ENCODE measurements at regions not wholly inside any gene's neighbourhood (a gene's known extent, or its start where the extent isn't known, plus 50 kb on each side); places are given as distances from the start of the nearest gene placed in this dataset.

GRCh38 chr9:26193237-26193636 is 515.0 kb upstream of the TUSC1 start:
- Histone ChIP-seq H3K79me2 (ENCODE audit: control insufficient read depth, low read length) (no peaks in the 10 kb centered on the region), H4K20me1 (ENCODE audit: control insufficient read depth, insufficient read depth, low read depth, low read length) (no peaks in the 10 kb centered on the region), H3K27ac (ENCODE audit: low read depth, low read length) (no peak overlapping the region), H3K4me1 (ENCODE audit: control insufficient read depth, low read length) (no peaks in the 10 kb centered on the region), H3K27me3 (ENCODE audit: control insufficient read depth, low read length) (no peaks in the 10 kb centered on the region), H3K4me2 (ENCODE audit: low read length) (no peak overlapping the region), H3K36me3 (ENCODE audit: control insufficient read depth, low read length) (no peaks in the 10 kb centered on the region), H3F3A (ENCODE audit: control insufficient read depth, insufficient read depth) (no peaks in the 10 kb centered on the region), H3K4me3 (ENCODE audit: low read length) (no peak overlapping the region), H3K9me2 (replicated peaks; ENCODE audit: control insufficient read depth, low read length) (no peaks in the 10 kb centered on the region), H3K9me3 (ENCODE audit: control insufficient read depth, insufficient read depth, low read length) (no peaks in the 10 kb centered on the region; the same call in 1 of the 2 replicates)
- TF ChIP-seq EZH2phosphoT487 (IDR thresholded peaks at IDR 0.05; ENCODE audit: borderline replicate concordance, low read length) (no peak), CTCF (IDR thresholded peaks at IDR 0.05; ENCODE audit: low read depth, low read length, poor library complexity, severe bottlenecking) (no peak)

GRCh38 chr9:26191711-26192110 is 513.5 kb upstream of the TUSC1 start:
- H3F3A ChIP-seq (ENCODE audit: control insufficient read depth, insufficient read depth), result no peaks in the 10 kb centered on the region
- H3K79me2 ChIP-seq (ENCODE audit: control insufficient read depth, low read length), result no peaks in the 10 kb centered on the region
- no peaks in the 10 kb centered on the region for H3K9me2 ChIP-seq (replicated peaks; ENCODE audit: control insufficient read depth, low read length)
- H3K9me3 ChIP-seq (ENCODE audit: control insufficient read depth, insufficient read depth, low read length), result no peaks in the 10 kb centered on the region; the same call in 1 of the 2 replicates
- no peaks in the 10 kb centered on the region for H3K27me3 ChIP-seq (ENCODE audit: control insufficient read depth, low read length)
- H4K20me1 ChIP-seq (ENCODE audit: control insufficient read depth, insufficient read depth, low read depth, low read length), result no peaks in the 10 kb centered on the region
- no peak overlapping the region for H3K4me3 ChIP-seq (ENCODE audit: low read length)
- no peak overlapping the region for H3K27ac ChIP-seq (ENCODE audit: low read depth, low read length)
- TF ChIP-seq CTCF (IDR thresholded peaks at IDR 0.05; ENCODE audit: low read depth, low read length, poor library complexity, severe bottlenecking) (no peak), EZH2phosphoT487 (IDR thresholded peaks at IDR 0.05; ENCODE audit: borderline replicate concordance, low read length) (no peak)
- H3K4me2 ChIP-seq (ENCODE audit: low read length), result no peak overlapping the region
- no peaks in the 10 kb centered on the region for H3K36me3 ChIP-seq (ENCODE audit: control insufficient read depth, low read length)
- H3K4me1 ChIP-seq (ENCODE audit: control insufficient read depth, low read length), result no peaks in the 10 kb centered on the region

- Histone ChIP-seq H3K79me2 (ENCODE audit: control insufficient read depth, low read length) (no peaks in the 10 kb centered on the region), H3K27me3 (ENCODE audit: control insufficient read depth, low read length) (no peaks in the 10 kb centered on the region), H3K9me3 (ENCODE audit: control insufficient read depth, insufficient read depth, low read length) (no peaks in the 10 kb centered on the region), H3K36me3 (ENCODE audit: control insufficient read depth, low read length) (no peaks in the 10 kb centered on the region), H3K4me1 (ENCODE audit: control insufficient read depth, low read length) (no peaks in the 10 kb centered on the region), H3K4me3 (ENCODE audit: low read length) (no peak overlapping the region), H3K27ac (ENCODE audit: low read depth, low read length) (no peak overlapping the region), H3K4me2 (ENCODE audit: low read length) (no peak overlapping the region), H3K9me2 (replicated peaks; ENCODE audit: control insufficient read depth, low read length) (no peaks in the 10 kb centered on the region), H4K20me1 (ENCODE audit: control insufficient read depth, insufficient read depth, low read depth, low read length) (no peaks in the 10 kb centered on the region), H3F3A (ENCODE audit: control insufficient read depth, insufficient read depth) (no peaks in the 10 kb centered on the region)
- TF ChIP-seq CTCF (IDR thresholded peaks at IDR 0.05; ENCODE audit: low read depth, low read length, poor library complexity, severe bottlenecking), result no peak
- no peak for TF ChIP-seq EZH2phosphoT487 (IDR thresholded peaks at IDR 0.05; ENCODE audit: borderline replicate concordance, low read length)
Observed at GRCh38 chr9:26181836-26182235, 503.6 kb upstream of the TUSC1 start.

GRCh38 chr9:26176628-26177027 is 498.4 kb upstream of the TUSC1 start:
- Histone ChIP-seq H3K4me1 (ENCODE audit: control insufficient read depth, low read length) (no peaks in the 10 kb centered on the region), H3K27ac (ENCODE audit: low read depth, low read length) (no peak overlapping the region), H4K20me1 (ENCODE audit: control insufficient read depth, insufficient read depth, low read depth, low read length) (no peaks in the 10 kb centered on the region), H3K36me3 (ENCODE audit: control insufficient read depth, low read length) (no peaks in the 10 kb centered on the region), H3K27me3 (ENCODE audit: control insufficient read depth, low read length) (no peaks in the 10 kb centered on the region), H3K79me2 (ENCODE audit: control insufficient read depth, low read length) (no peaks in the 10 kb centered on the region), H3K4me3 (ENCODE audit: low read length) (no peak overlapping the region), H3K4me2 (ENCODE audit: low read length) (no peak overlapping the region), H3F3A (ENCODE audit: control insufficient read depth, insufficient read depth) (no peaks in the 10 kb centered on the region), H3K9me2 (replicated peaks; ENCODE audit: control insufficient read depth, low read length) (no peaks in the 10 kb centered on the region), H3K9me3 (ENCODE audit: control insufficient read depth, insufficient read depth, low read length) (no peaks in the 10 kb centered on the region)
- TF ChIP-seq CTCF (IDR thresholded peaks at IDR 0.05; ENCODE audit: low read depth, low read length, poor library complexity, severe bottlenecking), result no peak
- no peak for TF ChIP-seq EZH2phosphoT487 (IDR thresholded peaks at IDR 0.05; ENCODE audit: borderline replicate concordance, low read length)
